Astrocyte (in vitro differentiated cells and primary cell): ENCODE measurements at regions not wholly inside any gene's neighbourhood (a gene's known extent, or its start where the extent isn't known, plus 50 kb on each side); places are given as distances from the start of the nearest gene placed in this dataset.

ENCODE experiments used
- CTCF ChIP-seq: IDR thresholded peaks from 2 replicates; pipeline ENCODE4 v1.5.1; 2011; ENCODE audit warnings: low read depth, mild to moderate bottlenecking, inconsistent platforms, low read length, moderate library complexity; ENCODE audit not compliant: insufficient read depth
- EZH2 ChIP-seq: IDR thresholded peaks from 2 replicates; pipeline ENCODE4 v1.6.1; 2012; ENCODE audit warnings: mild to moderate bottlenecking, low read length, inconsistent platforms; ENCODE audit not compliant: insufficient read depth

GRCh38 chr9:99750526-99750925 lies 71.2 kb upstream of the NR4A3 start:
- TF ChIP-seq CTCF (no peak), EZH2 (no peak)
